ENCODE measurements at regions not wholly inside any gene's neighbourhood (a gene's known extent, or its start where the extent isn't known, plus 50 kb on each side); places are given as distances from the start of the nearest gene placed in this dataset.

GRCh38 chr13:76339649-76340048, 546.6 kb downstream of the KCTD12 start:
- no peak for DNase-seq
- no peak overlapping the region for H3K4me3 Mint-ChIP-seq
- no peaks in the 10 kb centered on the region for H3K27me3 Mint-ChIP-seq (ENCODE audit: insufficient read depth)
- no peaks in the 10 kb centered on the region for H3K4me1 Mint-ChIP-seq (ENCODE audit: low read depth)
- TF ChIP-seq, protein P1, sequence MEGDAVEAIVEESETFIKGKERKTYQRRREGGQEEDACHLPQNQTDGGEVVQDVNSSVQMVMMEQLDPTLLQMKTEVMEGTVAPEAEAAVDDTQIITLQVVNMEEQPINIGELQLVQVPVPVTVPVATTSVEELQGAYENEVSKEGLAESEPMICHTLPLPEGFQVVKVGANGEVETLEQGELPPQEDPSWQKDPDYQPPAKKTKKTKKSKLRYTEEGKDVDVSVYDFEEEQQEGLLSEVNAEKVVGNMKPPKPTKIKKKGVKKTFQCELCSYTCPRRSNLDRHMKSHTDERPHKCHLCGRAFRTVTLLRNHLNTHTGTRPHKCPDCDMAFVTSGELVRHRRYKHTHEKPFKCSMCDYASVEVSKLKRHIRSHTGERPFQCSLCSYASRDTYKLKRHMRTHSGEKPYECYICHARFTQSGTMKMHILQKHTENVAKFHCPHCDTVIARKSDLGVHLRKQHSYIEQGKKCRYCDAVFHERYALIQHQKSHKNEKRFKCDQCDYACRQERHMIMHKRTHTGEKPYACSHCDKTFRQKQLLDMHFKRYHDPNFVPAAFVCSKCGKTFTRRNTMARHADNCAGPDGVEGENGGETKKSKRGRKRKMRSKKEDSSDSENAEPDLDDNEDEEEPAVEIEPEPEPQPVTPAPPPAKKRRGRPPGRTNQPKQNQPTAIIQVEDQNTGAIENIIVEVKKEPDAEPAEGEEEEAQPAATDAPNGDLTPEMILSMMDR (IDR thresholded peaks at IDR 0.05), result no peak
- H3K36me3 Mint-ChIP-seq (ENCODE audit: low read depth), result no peaks in the 10 kb centered on the region
- peaks cover 20% of the 10 kb centered on the region for H3K9me3 Mint-ChIP-seq
- no peak overlapping the region for H3K27ac Mint-ChIP-seq

GRCh38 chr13:76338003-76338402, 548.2 kb downstream of the KCTD12 start:
- no peak overlapping the region for H3K4me3 Mint-ChIP-seq
- no peaks in the 10 kb centered on the region for H3K36me3 Mint-ChIP-seq (ENCODE audit: low read depth)
- no peaks in the 10 kb centered on the region for H3K27me3 Mint-ChIP-seq (ENCODE audit: insufficient read depth)
- TF ChIP-seq, protein P1 (IDR thresholded peaks at IDR 0.05), result no peak
- no peak for DNase-seq
- no peak overlapping the region for H3K27ac Mint-ChIP-seq
- H3K9me3 Mint-ChIP-seq, result peaks cover 7% of the 10 kb centered on the region
- no peaks in the 10 kb centered on the region for H3K4me1 Mint-ChIP-seq (ENCODE audit: low read depth)

DNA sequence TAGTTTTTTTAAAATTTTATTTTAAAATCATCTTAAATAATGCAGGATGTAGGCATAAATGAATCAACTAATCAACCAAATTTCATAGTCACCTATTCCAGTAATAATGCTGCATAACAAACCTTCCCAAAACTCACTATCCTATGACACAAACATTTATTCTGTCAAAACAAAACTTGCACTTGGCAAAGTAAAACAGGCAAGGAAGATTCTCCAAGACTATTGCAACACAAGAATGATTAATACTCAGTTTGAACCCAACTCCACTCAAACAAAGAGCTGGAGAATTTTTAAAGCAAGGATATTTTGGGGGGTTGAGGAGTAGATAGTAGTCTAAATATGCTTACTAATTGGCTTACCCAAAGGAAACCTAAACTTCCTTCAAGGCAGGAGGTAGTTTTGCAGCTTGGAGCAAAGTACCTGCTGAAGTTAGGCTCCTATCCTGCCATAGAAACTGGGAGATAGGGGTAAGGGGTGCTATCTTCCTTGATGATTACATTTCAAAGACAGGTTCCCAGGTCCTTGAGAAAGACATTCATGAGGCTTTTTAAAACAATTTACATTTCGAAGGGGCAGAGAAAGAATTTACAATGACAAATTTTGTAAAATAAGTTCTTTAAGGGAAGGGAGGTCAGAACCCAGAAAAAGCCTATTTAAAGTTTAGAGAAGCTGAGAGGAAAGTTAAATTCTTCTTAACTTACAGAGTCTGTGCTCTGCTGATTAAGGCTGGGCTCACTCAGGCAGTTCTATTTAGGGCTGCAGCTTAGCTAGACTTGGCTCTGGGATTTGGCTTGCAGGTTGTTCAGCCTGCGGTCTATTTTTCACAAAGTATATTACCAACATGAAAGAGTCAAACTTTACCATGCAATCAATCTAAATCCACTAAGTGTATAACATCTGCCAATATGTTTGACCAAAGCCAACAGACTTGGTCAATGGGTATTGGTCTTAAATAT, 549.0 kb downstream of the KCTD12 start:
- no peak overlapping the region for H3K4me3 Mint-ChIP-seq
- no peaks in the 10 kb centered on the region for H3K27me3 Mint-ChIP-seq (ENCODE audit: insufficient read depth)
- peaks cover 7% of the 10 kb centered on the region for H3K9me3 Mint-ChIP-seq
- TF ChIP-seq, protein P1 (IDR thresholded peaks at IDR 0.05), result no peak
- H3K27ac Mint-ChIP-seq, result no peak overlapping the region
- no peaks in the 10 kb centered on the region for H3K4me1 Mint-ChIP-seq (ENCODE audit: low read depth)
- no peak for DNase-seq
- no peaks in the 10 kb centered on the region for H3K36me3 Mint-ChIP-seq (ENCODE audit: low read depth)

DNA sequence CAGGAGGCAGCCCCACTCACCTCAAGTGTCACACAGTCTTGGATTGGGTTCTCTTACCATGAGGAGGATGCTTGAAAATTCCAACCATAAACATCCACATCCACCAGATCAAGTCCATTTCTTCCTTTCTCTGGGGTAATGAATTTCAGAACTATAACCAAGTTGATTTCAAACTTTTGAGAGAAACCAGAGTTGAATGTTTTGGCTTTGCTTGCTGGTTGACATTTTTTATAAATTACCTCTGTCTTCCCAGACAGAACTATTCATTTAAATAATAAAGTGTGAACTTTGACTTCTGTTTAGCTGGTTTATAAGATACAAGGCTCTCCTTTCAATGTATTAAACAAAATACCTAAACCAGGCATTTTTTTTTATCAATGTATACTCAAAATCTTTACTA, 550.7 kb downstream of the KCTD12 start:
- H3K9me3 Mint-ChIP-seq, result peaks cover 8% of the 10 kb centered on the region
- H3K36me3 Mint-ChIP-seq (ENCODE audit: low read depth), result no peaks in the 10 kb centered on the region
- H3K4me1 Mint-ChIP-seq (ENCODE audit: low read depth), result no peaks in the 10 kb centered on the region
- no peak overlapping the region for H3K27ac Mint-ChIP-seq
- H3K27me3 Mint-ChIP-seq (ENCODE audit: insufficient read depth), result no peaks in the 10 kb centered on the region
- no peak overlapping the region for H3K4me3 Mint-ChIP-seq
- TF ChIP-seq, protein P1 (IDR thresholded peaks at IDR 0.05), result no peak
- DNase-seq, result no peak

DNA sequence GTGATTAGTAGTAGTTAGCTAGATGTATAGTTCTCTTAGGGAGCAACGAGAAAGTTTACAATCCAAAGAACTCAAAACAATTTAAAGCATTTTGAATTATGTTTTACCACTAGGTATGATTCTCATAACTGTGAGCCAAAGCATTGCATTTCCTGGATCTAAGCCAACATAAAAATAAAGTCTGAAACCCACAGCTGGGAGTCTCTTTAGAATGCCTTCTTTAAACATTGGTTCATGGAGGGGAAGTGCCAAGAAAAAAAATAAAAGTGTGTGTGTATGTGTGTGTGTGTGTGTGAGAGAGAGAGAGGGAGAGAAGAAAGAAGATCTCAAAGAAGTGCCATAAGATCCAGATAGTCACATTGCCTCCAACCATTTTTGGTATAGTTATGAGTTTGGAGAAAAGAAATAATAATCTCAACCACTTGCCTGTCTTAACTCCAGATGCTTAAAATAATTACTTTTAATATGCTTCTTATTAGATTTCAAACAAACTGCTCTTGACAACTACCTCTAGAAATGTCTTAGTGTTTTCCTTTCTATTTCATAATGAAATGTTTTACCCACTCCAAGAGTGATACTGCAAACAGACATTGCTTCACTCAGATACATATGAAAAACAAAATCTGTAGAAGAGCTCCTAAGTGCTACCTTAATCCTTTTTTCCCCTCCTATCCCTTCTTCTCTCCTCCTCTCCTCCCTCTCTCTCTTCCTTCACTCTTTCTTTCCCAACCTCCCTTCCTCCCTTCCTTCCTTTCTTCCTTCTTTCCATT, 554.1 kb downstream of the KCTD12 start:
- Mint-ChIP-seq H3K4me1 (ENCODE audit: low read depth) (no peaks in the 10 kb centered on the region), H3K27me3 (ENCODE audit: insufficient read depth) (no peaks in the 10 kb centered on the region), H3K4me3 (no peak overlapping the region), H3K36me3 (ENCODE audit: low read depth) (no peaks in the 10 kb centered on the region), H3K27ac (no peak overlapping the region), H3K9me3 (peaks cover 11% of the 10 kb centered on the region)
- DNase-seq, result no peak
- TF ChIP-seq, protein P1 (IDR thresholded peaks at IDR 0.05), result no peak
